ENCODE measurements at regions not wholly inside any gene's neighbourhood (a gene's known extent, or its start where the extent isn't known, plus 50 kb on each side); places are given as distances from the start of the nearest gene placed in this dataset.
A peak's percentile ranks its signal among the peaks of the same experiment; 100 is the strongest.

GRCh38 chr4:183806341-183806740, 98.8 kb upstream of the STOX2 start:
- Histone ChIP-seq H4K91ac (ENCODE audit: low read depth, low read length, poor library complexity) (no peak overlapping the region), H2BK12ac (ENCODE audit: low read length) (no peak overlapping the region), H3K9me3 (replicated peaks in 1 of 2; ENCODE audit: control insufficient read depth in 2 of 2, insufficient read depth in 1 of 2, low read depth in 1 of 2, low read length in 2 of 2) (no peaks in the 10 kb centered on the region), H2AFZ (ENCODE audit: low read length) (peak overlapping the region; percentile 35), H3K4me1 (ENCODE audit: control insufficient read depth in 2 of 2, insufficient read depth in 1 of 2, low read depth in 1 of 2, low read length in 2 of 2) (peaks cover 0 to 3% of the 10 kb centered on the region in 2 donors), H3K18ac (ENCODE audit: low read length) (peak overlapping the region; percentile 23), H3K23ac (ENCODE audit: low read depth, low read length, poor library complexity) (no peak overlapping the region), H3K9ac (ENCODE audit: low read depth, low read length, poor library complexity) (no peak overlapping the region), H3K14ac (ENCODE audit: low read length) (no peak overlapping the region), H3K27me3 (ENCODE audit: control insufficient read depth in 3 of 3, insufficient read depth in 3 of 3, low read depth in 1 of 3, low read length in 3 of 3) (peaks cover 0 to 44% (median 5%) of the 10 kb centered on the region in 3 experiments), H3K27ac (replicated peaks; ENCODE audit: low read length) (no peak overlapping the region), H3K79me1 (ENCODE audit: low read depth, low read length) (no peaks in the 10 kb centered on the region), H3K4ac (ENCODE audit: low read length) (no peak overlapping the region), H3K36me3 (replicated peaks in 1 of 2; ENCODE audit: control insufficient read depth in 2 of 2, insufficient read depth in 2 of 2, low read length in 2 of 2) (no peaks in the 10 kb centered on the region), H2BK120ac (ENCODE audit: low read depth, low read length) (no peak overlapping the region), H3K4me2 (ENCODE audit: insufficient read depth, low read length, poor library complexity, severe bottlenecking) (no peak overlapping the region), H2AK5ac (ENCODE audit: low read depth, low read length) (no peak overlapping the region), H2BK5ac (ENCODE audit: low read length) (no peak overlapping the region), H4K8ac (ENCODE audit: low read depth, low read length) (no peak overlapping the region), H3K4me3 (ENCODE audit: low read length in 2 of 2) (no peak overlapping the region), H2BK15ac (ENCODE audit: low read length) (no peak overlapping the region)
- no CpG with 5 or more reads among the region's 11 CpGs for WGBS, 2 donors (ENCODE audit: extremely low coverage in 2 of 2, insufficient read length in 2 of 2, insufficient replicate concordance in 1 of 2)
- DNase-seq (ENCODE audit: low spot score): no peak

GRCh38 chr4:183807420-183808096, 97.5 kb upstream of the STOX2 start:
- H3K4me1 ChIP-seq (ENCODE audit: control insufficient read depth in 2 of 2, insufficient read depth in 1 of 2, low read depth in 1 of 2, low read length in 2 of 2): peaks cover 0 to 3% of the 10 kb centered on the region in 2 donors
- H3K4me2 ChIP-seq (ENCODE audit: insufficient read depth, low read length, poor library complexity, severe bottlenecking): no peak overlapping the region
- no peak overlapping the region for H3K4ac ChIP-seq (ENCODE audit: low read length)
- no peak overlapping the region for H2BK15ac ChIP-seq (ENCODE audit: low read length)
- H3K23ac ChIP-seq (ENCODE audit: low read depth, low read length, poor library complexity): peak overlapping the region; percentile 80
- H2AK5ac ChIP-seq (ENCODE audit: low read depth, low read length): peak overlapping the region; percentile 56
- H3K14ac ChIP-seq (ENCODE audit: low read length): peak overlapping the region; percentile 38
- no peaks in the 10 kb centered on the region for H3K36me3 ChIP-seq (replicated peaks in 1 of 2; ENCODE audit: control insufficient read depth in 2 of 2, insufficient read depth in 2 of 2, low read length in 2 of 2)
- no peak overlapping the region for H4K8ac ChIP-seq (ENCODE audit: low read depth, low read length)
- no peaks in the 10 kb centered on the region for H3K9me3 ChIP-seq (replicated peaks in 1 of 2; ENCODE audit: control insufficient read depth in 2 of 2, insufficient read depth in 1 of 2, low read depth in 1 of 2, low read length in 2 of 2)
- no peak overlapping the region for H2BK5ac ChIP-seq (ENCODE audit: low read length)
- no peak overlapping the region for H3K4me3 ChIP-seq (ENCODE audit: low read length in 2 of 2)
- no peak overlapping the region for H2AFZ ChIP-seq (ENCODE audit: low read length)
- H3K27me3 ChIP-seq (ENCODE audit: control insufficient read depth in 3 of 3, insufficient read depth in 3 of 3, low read depth in 1 of 3, low read length in 3 of 3): peaks cover 0 to 37% (median 0%) of the 10 kb centered on the region in 3 experiments
- peak overlapping the region; percentile 85 for H3K18ac ChIP-seq (ENCODE audit: low read length)
- no peak overlapping the region for H4K91ac ChIP-seq (ENCODE audit: low read depth, low read length, poor library complexity)
- no peak overlapping the region for H3K27ac ChIP-seq (replicated peaks; ENCODE audit: low read length)
- no peaks in the 10 kb centered on the region for H3K79me1 ChIP-seq (ENCODE audit: low read depth, low read length)
- H2BK120ac ChIP-seq (ENCODE audit: low read depth, low read length): no peak overlapping the region
- H3K9ac ChIP-seq (ENCODE audit: low read depth, low read length, poor library complexity): no peak overlapping the region
- no peak for DNase-seq (ENCODE audit: low spot score)
- H2BK12ac ChIP-seq (ENCODE audit: low read length): peak overlapping the region; percentile 58
- WGBS, 2 donors (ENCODE audit: extremely low coverage in 2 of 2, insufficient read length in 2 of 2, insufficient replicate concordance in 1 of 2): no CpG with 5 or more reads among the region's 19 CpGs

GRCh38 chr4:183808097-183808456, 97.0 kb upstream of the STOX2 start:
- Histone ChIP-seq H3K14ac (ENCODE audit: low read length) (no peak overlapping the region), H3K4me2 (ENCODE audit: insufficient read depth, low read length, poor library complexity, severe bottlenecking) (no peak overlapping the region), H3K4ac (ENCODE audit: low read length) (no peak overlapping the region), H4K8ac (ENCODE audit: low read depth, low read length) (no peak overlapping the region), H3K23ac (ENCODE audit: low read depth, low read length, poor library complexity) (no peak overlapping the region), H3K18ac (ENCODE audit: low read length) (no peak overlapping the region), H3K4me3 (ENCODE audit: low read length in 2 of 2) (no peak overlapping the region), H2BK12ac (ENCODE audit: low read length) (no peak overlapping the region), H3K27ac (replicated peaks; ENCODE audit: low read length) (no peak overlapping the region), H3K4me1 (ENCODE audit: control insufficient read depth in 2 of 2, insufficient read depth in 1 of 2, low read depth in 1 of 2, low read length in 2 of 2) (peaks cover 0 to 3% of the 10 kb centered on the region in 2 donors), H2BK120ac (ENCODE audit: low read depth, low read length) (no peak overlapping the region), H2AK5ac (ENCODE audit: low read depth, low read length) (no peak overlapping the region), H3K27me3 (ENCODE audit: control insufficient read depth in 3 of 3, insufficient read depth in 3 of 3, low read depth in 1 of 3, low read length in 3 of 3) (peaks cover 0 to 37% (median 0%) of the 10 kb centered on the region in 3 experiments), H3K79me1 (ENCODE audit: low read depth, low read length) (no peaks in the 10 kb centered on the region), H2AFZ (ENCODE audit: low read length) (no peak overlapping the region), H2BK5ac (ENCODE audit: low read length) (no peak overlapping the region), H4K91ac (ENCODE audit: low read depth, low read length, poor library complexity) (no peak overlapping the region), H2BK15ac (ENCODE audit: low read length) (no peak overlapping the region), H3K9me3 (replicated peaks in 1 of 2; ENCODE audit: control insufficient read depth in 2 of 2, insufficient read depth in 1 of 2, low read depth in 1 of 2, low read length in 2 of 2) (no peaks in the 10 kb centered on the region), H3K9ac (ENCODE audit: low read depth, low read length, poor library complexity) (no peak overlapping the region), H3K36me3 (replicated peaks in 1 of 2; ENCODE audit: control insufficient read depth in 2 of 2, insufficient read depth in 2 of 2, low read length in 2 of 2) (no peaks in the 10 kb centered on the region)
- no CpG with 5 or more reads among the region's 9 CpGs for WGBS, 2 donors (ENCODE audit: extremely low coverage in 2 of 2, insufficient read length in 2 of 2, insufficient replicate concordance in 1 of 2)
- DNase-seq (ENCODE audit: low spot score): no peak

- DNase-seq (ENCODE audit: low spot score): no peak
- Histone ChIP-seq H3K23ac (ENCODE audit: low read depth, low read length, poor library complexity) (no peak overlapping the region), H2BK5ac (ENCODE audit: low read length) (no peak overlapping the region), H3K9ac (ENCODE audit: low read depth, low read length, poor library complexity) (no peak overlapping the region), H3K14ac (ENCODE audit: low read length) (no peak overlapping the region), H3K18ac (ENCODE audit: low read length) (no peak overlapping the region), H3K9me3 (replicated peaks in 1 of 2; ENCODE audit: control insufficient read depth in 2 of 2, insufficient read depth in 1 of 2, low read depth in 1 of 2, low read length in 2 of 2) (no peaks in the 10 kb centered on the region), H3K4me3 (ENCODE audit: low read length in 2 of 2) (no peak overlapping the region), H3K4ac (ENCODE audit: low read length) (no peak overlapping the region), H3K36me3 (replicated peaks in 1 of 2; ENCODE audit: control insufficient read depth in 2 of 2, insufficient read depth in 2 of 2, low read length in 2 of 2) (no peaks in the 10 kb centered on the region), H2BK120ac (ENCODE audit: low read depth, low read length) (no peak overlapping the region), H3K27me3 (ENCODE audit: control insufficient read depth in 3 of 3, insufficient read depth in 3 of 3, low read depth in 1 of 3, low read length in 3 of 3) (peaks cover 0 to 9% (median 0%) of the 10 kb centered on the region in 3 experiments), H3K27ac (replicated peaks; ENCODE audit: low read length) (no peak overlapping the region), H2BK12ac (ENCODE audit: low read length) (no peak overlapping the region), H2AK5ac (ENCODE audit: low read depth, low read length) (no peak overlapping the region), H4K91ac (ENCODE audit: low read depth, low read length, poor library complexity) (no peak overlapping the region), H3K79me1 (ENCODE audit: low read depth, low read length) (no peaks in the 10 kb centered on the region), H3K4me1 (ENCODE audit: control insufficient read depth in 2 of 2, insufficient read depth in 1 of 2, low read depth in 1 of 2, low read length in 2 of 2) (peaks cover 0 to 2% of the 10 kb centered on the region in 2 donors), H2AFZ (ENCODE audit: low read length) (no peak overlapping the region), H2BK15ac (ENCODE audit: low read length) (no peak overlapping the region), H3K4me2 (ENCODE audit: insufficient read depth, low read length, poor library complexity, severe bottlenecking) (no peak overlapping the region), H4K8ac (ENCODE audit: low read depth, low read length) (no peak overlapping the region)
- WGBS, 2 donors (ENCODE audit: extremely low coverage in 2 of 2, insufficient read length in 2 of 2, insufficient replicate concordance in 1 of 2): no CpG with 5 or more reads among the region's 1 CpG
These were observed 92.5 kb upstream of the STOX2 start for GRCh38 chr4:183812567-183812966.

Measured in neuronal stem cell (in vitro differentiated cells).